ENCODE measurements at regions not wholly inside any gene's neighbourhood (a gene's known extent, or its start where the extent isn't known, plus 50 kb on each side); places are given as distances from the start of the nearest gene placed in this dataset.
A peak's percentile ranks its signal among the peaks of the same experiment; 100 is the strongest.

GRCh38 chr3:178120367-178120766, 415.9 kb upstream of the KCNMB2 start (continued):
- TF ChIP-seq ZNF565 (CRISPR knock-in tag; conservative IDR thresholded peaks at IDR 0.05; ENCODE audit: low read depth) (no peak), CREB5 (CRISPR knock-in tag; IDR thresholded peaks at IDR 0.05; ENCODE audit: low read depth) (no peak), GLIS3 (CRISPR knock-in tag; IDR thresholded peaks at IDR 0.05) (no peak)

- TF ChIP-seq ZNF8 (CRISPR knock-in tag; IDR thresholded peaks at IDR 0.05) (no peak), GLIS3 (CRISPR knock-in tag; IDR thresholded peaks at IDR 0.05) (no peak)
- ATAC-seq: no peak
Measured at GRCh38 chr3:178126686-178127085, 409.6 kb upstream of the KCNMB2 start.

- no peak for TF ChIP-seq PPARA (CRISPR knock-in tag; IDR thresholded peaks at IDR 0.05; ENCODE audit: borderline replicate concordance)
- no peak for TF ChIP-seq ZFP30 (CRISPR knock-in tag; IDR thresholded peaks at IDR 0.05)
- TF ChIP-seq ZNF8 (CRISPR knock-in tag; IDR thresholded peaks at IDR 0.05): no peak
- no peak for TF ChIP-seq CREB5 (CRISPR knock-in tag; IDR thresholded peaks at IDR 0.05; ENCODE audit: low read depth)
- TF ChIP-seq ZNF70 (CRISPR knock-in tag; IDR thresholded peaks at IDR 0.05): no peak
- no peak for TF ChIP-seq GLIS3 (CRISPR knock-in tag; IDR thresholded peaks at IDR 0.05)
- no peak for TF ChIP-seq TOX (CRISPR knock-in tag; IDR thresholded peaks at IDR 0.05; ENCODE audit: borderline replicate concordance)
- TF ChIP-seq CSRNP3 (CRISPR knock-in tag; IDR thresholded peaks at IDR 0.05): no peak
- no peak for ATAC-seq
Measured at GRCh38 chr3:178127221-178127620, 409.0 kb upstream of the KCNMB2 start.

GRCh38 chr3:178129109-178129508, 407.1 kb upstream of the KCNMB2 start:
- TF ChIP-seq ESRRG (CRISPR knock-in tag; IDR thresholded peaks at IDR 0.05) (no peak), ISL1 (CRISPR knock-in tag; IDR thresholded peaks at IDR 0.05) (peak; percentile 90), TOX (CRISPR knock-in tag; IDR thresholded peaks at IDR 0.05; ENCODE audit: borderline replicate concordance) (no peak), ZFP3 (CRISPR knock-in tag; IDR thresholded peaks at IDR 0.05) (no peak), CREB5 (CRISPR knock-in tag; IDR thresholded peaks at IDR 0.05; ENCODE audit: low read depth) (0 out of 2 replicates have a peak, but pooled peaks have one; percentile 44)
- ATAC-seq: peak; percentile 53; the same call in 2 of the 3 replicates

GRCh38 chr3:178131801-178132200, 404.4 kb upstream of the KCNMB2 start:
- no peak for ATAC-seq

GRCh38 chr3:178137206-178137605, 399.0 kb upstream of the KCNMB2 start:
- no peak for ATAC-seq
- TF ChIP-seq PPARA (CRISPR knock-in tag; IDR thresholded peaks at IDR 0.05; ENCODE audit: borderline replicate concordance): no peak
- no peak for TF ChIP-seq ZFP30 (CRISPR knock-in tag; IDR thresholded peaks at IDR 0.05)
- TF ChIP-seq POU6F1 (CRISPR knock-in tag; IDR thresholded peaks at IDR 0.05; ENCODE audit: borderline replicate concordance, low read depth): no peak
- TF ChIP-seq CSDC2 (CRISPR knock-in tag; IDR thresholded peaks at IDR 0.05): no peak
- no peak for TF ChIP-seq GLIS3 (CRISPR knock-in tag; IDR thresholded peaks at IDR 0.05)
- no peak for TF ChIP-seq SNAI2 (CRISPR knock-in tag; IDR thresholded peaks at IDR 0.05)
- TF ChIP-seq BACH2 (CRISPR knock-in tag; IDR thresholded peaks at IDR 0.05; ENCODE audit: borderline replicate concordance): no peak
- no peak for TF ChIP-seq ZFP3 (CRISPR knock-in tag; IDR thresholded peaks at IDR 0.05)
- TF ChIP-seq OSR1 (CRISPR knock-in tag; IDR thresholded peaks at IDR 0.05): no peak
- no peak for TF ChIP-seq CREB5 (CRISPR knock-in tag; IDR thresholded peaks at IDR 0.05; ENCODE audit: low read depth)
- TF ChIP-seq CSRNP3 (CRISPR knock-in tag; IDR thresholded peaks at IDR 0.05): no peak
- no peak for TF ChIP-seq ZC3H10 (CRISPR knock-in tag; IDR thresholded peaks at IDR 0.05)
- TF ChIP-seq ZNF8 (CRISPR knock-in tag; IDR thresholded peaks at IDR 0.05): no peak
- no peak for TF ChIP-seq ZNF565 (CRISPR knock-in tag; conservative IDR thresholded peaks at IDR 0.05; ENCODE audit: low read depth)

More at GRCh38 chr3:178131801-178132200, 404.4 kb upstream of the KCNMB2 start:
- no peak for TF ChIP-seq ZNF8 (CRISPR knock-in tag; IDR thresholded peaks at IDR 0.05)

Data from SK-N-SH treated with all-trans-retinoic acid at 6 μM for 48 hours (cell line).